OCI-LY3 (cell line): ENCODE measurements at regions not wholly inside any gene's neighbourhood (a gene's known extent, or its start where the extent isn't known, plus 50 kb on each side); places are given as distances from the start of the nearest gene placed in this dataset.
A peak's percentile ranks its signal among the peaks of the same experiment; 100 is the strongest.

ENCODE experiments used
- H2AFZ ChIP-seq: fragments of 200-600, 300-600 bp; shearing (Covaris generic); 2 replicates; pipeline ENCODE4 v1.6.0; 2014; ENCODE audit warnings: antibody characterized with exemption, low read depth, low read length
- H3K27ac ChIP-seq: fragments of 200-600, 300-600 bp; sonication (generic); 2 replicates; pipeline ENCODE4 v1.5.1; 2014; ENCODE audit warnings: mild to moderate bottlenecking, low read length, moderate library complexity, mixed read lengths
- H3K27me3 ChIP-seq: fragments of 200-600, 300-600 bp; sonication (generic); 2 replicates; pipeline ENCODE4 v1.6.1; 2014; ENCODE audit warnings: low read depth, low read length, mixed read lengths
- H3K36me3 ChIP-seq: fragments of 200-600, 300-600 bp; sonication (generic); replicated peaks from 2 replicates; pipeline ENCODE3; 2014; ENCODE audit warnings: low read depth, low read length, mixed read lengths
- H3K4me1 ChIP-seq: fragments of 300-600, 200-600 bp; sonication (generic); 2 replicates; pipeline ENCODE4 v1.6.1; 2014; ENCODE audit warnings: low read length, mixed read lengths
- H3K4me2 ChIP-seq: fragments of 200-600, 300-600 bp; sonication (generic); 2 replicates; pipeline ENCODE4 v1.6.1; 2014; ENCODE audit warnings: low read length, mixed read lengths
- H3K4me3 ChIP-seq: fragments of 300-600, 200-600 bp; sonication (generic); 2 replicates; pipeline ENCODE4 v1.5.1; 2014; ENCODE audit warnings: antibody characterized with exemption, mild to moderate bottlenecking, low read length, moderate library complexity
- H3K79me2 ChIP-seq: fragments of 300-600, 200-600 bp; shearing (Covaris generic); 2 replicates; pipeline ENCODE4 v1.6.1; 2014; ENCODE audit warnings: mild to moderate bottlenecking, low read length, mixed read lengths
- H3K9ac ChIP-seq: fragments of 300-600, 200-600 bp; shearing (Covaris generic); 2 replicates; pipeline ENCODE4 v1.6.0; 2014; ENCODE audit warnings: mild to moderate bottlenecking, low read length, moderate library complexity
- H3K9me3 ChIP-seq: fragments of 200-600, 300-600 bp; shearing (Covaris generic); 2 replicates; pipeline ENCODE4 v1.6.1; 2014; ENCODE audit warnings: low read length, mixed read lengths; ENCODE audit not compliant: insufficient read depth
- H4K20me1 ChIP-seq: fragments of 200-600, 300-600 bp; sonication (generic); 2 replicates; pipeline ENCODE4 v1.6.1; 2016; ENCODE audit warnings: low read length, mixed read lengths; ENCODE audit not compliant: insufficient read depth
- EZH2phosphoT487 ChIP-seq: fragments of 200-600 bp; shearing (Covaris generic); IDR thresholded peaks from 2 replicates; pipeline ENCODE4 v1.6.1; 2018; ENCODE audit warnings: antibody characterized with exemption, mixed run types, low read depth
- TF ChIP-seq, protein P1 (sequence below): fragments of 200-600, 300-600 bp; sonication (generic); IDR thresholded peaks from 2 replicates; pipeline ENCODE4 v1.5.1; 2014; ENCODE audit warnings: antibody characterized with exemption, low read length, low read depth

DNA sequence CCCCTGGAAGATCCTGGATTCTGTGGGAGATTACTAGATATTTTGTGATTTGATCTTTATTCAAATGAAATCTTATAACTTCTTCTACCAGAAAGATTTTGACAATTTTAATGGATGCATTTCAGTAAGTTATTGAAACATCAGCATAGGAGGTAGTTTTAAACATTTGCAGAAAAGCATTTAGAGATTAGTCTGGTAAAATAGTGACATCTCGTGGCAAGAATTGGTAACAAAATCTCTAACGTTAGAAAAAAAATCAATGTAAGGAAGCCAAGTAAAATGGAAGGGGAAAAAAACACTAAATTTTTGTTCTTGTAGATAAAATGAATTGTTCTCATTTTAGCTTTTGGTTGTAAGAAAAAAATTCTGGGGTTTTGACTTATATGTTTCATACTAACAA is 73.3 kb downstream of the TASL start:
- no peaks in the 10 kb centered on the region for H4K20me1 ChIP-seq
- H3K4me3 ChIP-seq: no peak overlapping the region
- TF ChIP-seq, protein P1, sequence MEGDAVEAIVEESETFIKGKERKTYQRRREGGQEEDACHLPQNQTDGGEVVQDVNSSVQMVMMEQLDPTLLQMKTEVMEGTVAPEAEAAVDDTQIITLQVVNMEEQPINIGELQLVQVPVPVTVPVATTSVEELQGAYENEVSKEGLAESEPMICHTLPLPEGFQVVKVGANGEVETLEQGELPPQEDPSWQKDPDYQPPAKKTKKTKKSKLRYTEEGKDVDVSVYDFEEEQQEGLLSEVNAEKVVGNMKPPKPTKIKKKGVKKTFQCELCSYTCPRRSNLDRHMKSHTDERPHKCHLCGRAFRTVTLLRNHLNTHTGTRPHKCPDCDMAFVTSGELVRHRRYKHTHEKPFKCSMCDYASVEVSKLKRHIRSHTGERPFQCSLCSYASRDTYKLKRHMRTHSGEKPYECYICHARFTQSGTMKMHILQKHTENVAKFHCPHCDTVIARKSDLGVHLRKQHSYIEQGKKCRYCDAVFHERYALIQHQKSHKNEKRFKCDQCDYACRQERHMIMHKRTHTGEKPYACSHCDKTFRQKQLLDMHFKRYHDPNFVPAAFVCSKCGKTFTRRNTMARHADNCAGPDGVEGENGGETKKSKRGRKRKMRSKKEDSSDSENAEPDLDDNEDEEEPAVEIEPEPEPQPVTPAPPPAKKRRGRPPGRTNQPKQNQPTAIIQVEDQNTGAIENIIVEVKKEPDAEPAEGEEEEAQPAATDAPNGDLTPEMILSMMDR: peak; percentile 59
- no peak for TF ChIP-seq EZH2phosphoT487
- H3K27ac ChIP-seq: no peak overlapping the region
- H3K4me2 ChIP-seq: no peak overlapping the region
- H3K27me3 ChIP-seq: no peaks in the 10 kb centered on the region
- no peaks in the 10 kb centered on the region for H3K9me3 ChIP-seq
- H3K79me2 ChIP-seq: no peaks in the 10 kb centered on the region
- H2AFZ ChIP-seq: no peak overlapping the region
- H3K4me1 ChIP-seq: no peaks in the 10 kb centered on the region
- no peak overlapping the region for H3K9ac ChIP-seq
- H3K36me3 ChIP-seq: no peaks in the 10 kb centered on the region

DNA sequence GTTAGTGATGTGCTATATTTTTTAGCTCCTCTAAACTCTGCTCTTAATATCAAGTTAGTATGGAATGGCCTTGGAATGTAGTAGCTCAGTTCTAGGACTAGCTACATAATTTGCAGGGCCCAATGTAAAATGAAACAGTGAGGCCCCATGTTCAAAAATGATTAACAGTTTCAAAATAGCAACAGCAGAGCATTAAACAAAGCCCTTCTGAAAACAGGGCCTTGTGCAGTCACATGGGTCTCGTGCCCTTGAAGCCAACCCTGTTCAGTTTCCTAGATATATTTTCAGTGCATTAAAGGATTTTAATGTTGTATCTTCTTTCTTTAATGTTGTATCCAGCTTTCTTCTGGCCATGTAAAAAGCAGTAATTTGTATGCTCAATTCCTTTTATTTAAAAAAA is 82.1 kb downstream of the TASL start:
- H3K4me2 ChIP-seq: no peak overlapping the region
- H2AFZ ChIP-seq: no peak overlapping the region
- no peaks in the 10 kb centered on the region for H4K20me1 ChIP-seq
- no peaks in the 10 kb centered on the region for H3K4me1 ChIP-seq
- H3K9ac ChIP-seq: no peak overlapping the region
- H3K9me3 ChIP-seq: no peaks in the 10 kb centered on the region
- H3K27ac ChIP-seq: no peak overlapping the region
- no peaks in the 10 kb centered on the region for H3K27me3 ChIP-seq
- no peaks in the 10 kb centered on the region for H3K79me2 ChIP-seq
- no peak overlapping the region for H3K4me3 ChIP-seq
- no peak for TF ChIP-seq EZH2phosphoT487
- TF ChIP-seq, protein P1: no peak
- H3K36me3 ChIP-seq: no peaks in the 10 kb centered on the region

DNA sequence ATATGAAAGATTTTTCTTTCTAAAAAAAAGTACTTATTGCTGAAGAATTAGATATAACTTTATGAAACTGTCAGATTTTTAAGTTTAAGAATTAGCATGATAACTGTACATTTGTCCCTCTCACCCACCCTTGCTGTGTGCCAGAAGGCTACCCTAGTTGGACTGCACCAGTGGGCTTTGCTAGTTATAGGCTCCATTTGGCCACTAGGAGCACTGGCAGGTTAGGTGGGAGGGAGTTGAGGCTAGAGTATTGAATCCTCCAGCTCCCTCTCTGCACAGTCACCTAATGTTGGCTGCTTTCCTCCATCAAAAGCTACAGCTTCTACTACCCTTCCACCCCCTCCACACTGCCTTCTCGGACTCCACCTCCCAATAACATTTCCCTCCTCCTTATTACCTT is 84.2 kb downstream of the TASL start:
- Histone ChIP-seq H3K4me3 (no peak overlapping the region), H2AFZ (no peak overlapping the region), H3K27ac (no peak overlapping the region), H3K79me2 (no peaks in the 10 kb centered on the region), H3K9ac (no peak overlapping the region), H3K9me3 (no peaks in the 10 kb centered on the region), H3K36me3 (no peaks in the 10 kb centered on the region), H3K27me3 (no peaks in the 10 kb centered on the region), H3K4me2 (no peak overlapping the region), H4K20me1 (no peaks in the 10 kb centered on the region), H3K4me1 (no peaks in the 10 kb centered on the region)
- no peak for TF ChIP-seq EZH2phosphoT487
- TF ChIP-seq, protein P1: no peak

DNA sequence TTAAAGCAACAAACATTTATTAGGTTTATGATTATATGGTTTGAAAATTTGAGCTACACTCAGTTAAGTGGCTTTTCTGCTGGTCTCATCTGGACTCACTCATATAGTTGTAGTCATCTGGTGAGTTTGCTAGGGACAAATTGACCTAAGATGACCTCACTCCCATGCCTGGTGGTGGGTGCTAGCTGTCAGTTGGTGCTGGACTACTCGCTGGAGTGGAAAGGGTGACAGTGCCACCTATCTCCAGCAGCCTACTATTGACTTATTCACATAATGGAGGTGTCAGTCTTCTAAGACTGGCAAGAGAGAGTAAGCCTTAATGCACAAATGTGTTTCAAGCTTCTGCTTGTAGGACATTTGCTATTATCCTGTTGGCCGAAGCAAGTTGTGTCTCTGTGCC is 88.2 kb downstream of the TASL start:
- no peaks in the 10 kb centered on the region for H3K9me3 ChIP-seq
- no peak overlapping the region for H3K4me2 ChIP-seq
- H3K9ac ChIP-seq: no peak overlapping the region
- no peak overlapping the region for H3K27ac ChIP-seq
- TF ChIP-seq, protein P1: peak; percentile 47
- no peak for TF ChIP-seq EZH2phosphoT487
- H2AFZ ChIP-seq: no peak overlapping the region
- no peak overlapping the region for H3K4me3 ChIP-seq
- H3K4me1 ChIP-seq: peaks cover 15% of the 10 kb centered on the region
- H4K20me1 ChIP-seq: no peaks in the 10 kb centered on the region
- H3K79me2 ChIP-seq: no peaks in the 10 kb centered on the region
- no peaks in the 10 kb centered on the region for H3K27me3 ChIP-seq
- no peaks in the 10 kb centered on the region for H3K36me3 ChIP-seq
